Adrenal gland (tissue), 9 donors: ENCODE measurements at regions not wholly inside any gene's neighbourhood (a gene's known extent, or its start where the extent isn't known, plus 50 kb on each side); places are given as distances from the start of the nearest gene placed in this dataset.

Experiments
- DNase-seq, 7 donors: peaks; one replicate each; pipeline ENCODE4 v3.0.0-alpha.2; 2019 to 2020
- H3K27ac ChIP-seq, 5 donors: fragments of 200-600 bp; sonication (generic) in 4 of 5; 1 replicate in 3 of 5; 2 replicates in 2 of 5; pipeline versions ENCODE4 v1.5.1 to v1.8.0; 2016 to 2020; ENCODE audit warnings: mild to moderate bottlenecking in 1 of 5
- H3K27me3 ChIP-seq: fragments of 200-600 bp; 2 replicates; pipeline ENCODE4 v1.8.0; 2021
- H3K36me3 ChIP-seq, 2 donors: fragments of 200-600 bp; replicated peaks in 1 of 2; 1 replicate in 1 of 2; 2 replicates in 1 of 2; pipeline versions ENCODE4 v1.5.1 to v1.8.0; 2018 to 2022
- H3K4me1 ChIP-seq, 2 donors: fragments of 200-600 bp; replicated peaks in 1 of 2; 1 replicate in 1 of 2; 2 replicates in 1 of 2; pipeline versions ENCODE4 v1.5.1 to v1.8.0; 2018 to 2021
- H3K4me3 ChIP-seq, 4 donors: fragments of 200-600 bp; sonication (generic) in 3 of 4; one replicate each; pipeline ENCODE4 v1.5.1; 2016 to 2018
- H3K9me3 ChIP-seq, 3 donors: fragments of 200-600 bp; sonication (generic) in 1 of 3; replicated peaks in 1 of 3; 1 replicate in 2 of 3; 2 replicates in 1 of 3; pipeline versions ENCODE4 v1.5.1 to v1.8.0; 2016 to 2021
- CTCF ChIP-seq, 6 experiments: fragments of 450-650 bp in 4 of 6; fragments of 200-600 bp in 2 of 6; sonication (generic) in 1 of 6; IDR thresholded peaks; 1 replicate in 5 of 6; 2 replicates in 1 of 6; pipeline versions ENCODE4 v1.5.1 to v1.8.0; 2016 to 2021; ENCODE audit warnings: antibody characterized with exemption in 6 of 6, mild to moderate bottlenecking in 2 of 6, moderate library complexity in 1 of 6
- POLR2A ChIP-seq, 2 donors: fragments of 450-650 bp; IDR thresholded peaks; one replicate each; pipeline ENCODE4 v1.6.1; 2017; ENCODE audit warnings: antibody characterized with exemption in 2 of 2, mild to moderate bottlenecking in 2 of 2, moderate library complexity in 1 of 2
- WGBS, 4 donors: extraction: QIAGEN DNeasy Blood & Tissue Kit in 2 of 4; methylation state at CpG; one replicate each; pipeline versions ENCODE4 v1.1.5 to v1.1.7; 2013 to 2017; 5-methylcytosine and 5-hydroxymethylcytosine counted together
- intact Hi-C, 2 donors: fragments of 100-400 bp; cut with DNase I; formaldehyde crosslinking; loops; one replicate each; pipeline versions ENCODE4 v1.14.1 to v1.15.0; 2022 to 2023
- donor health status: healthy with polysubstance abuse.
- donor health status: Bipolar disorder and iron deficiency.
- donor health status: DM: yes; HTN: yes; CAD: no.
- donor health status: DM: no; HTN: no; CAD: no.
- donor health status: DM: no; HTN: no; CAD: no.

- intact Hi-C loops, result no loop called here
- Histone ChIP-seq H3K4me3 (no peak overlapping the region), H3K27me3 (no peaks in the 10 kb centered on the region), H3K4me1 (no peaks in the 10 kb centered on the region), H3K27ac (no peak overlapping the region), H3K9me3 (no peaks in the 10 kb centered on the region), H3K36me3 (no peaks in the 10 kb centered on the region)
- 80 to 87% (median 84%) methylated on average over 4 of the region's 4 CpGs for WGBS, 4 donors
- TF ChIP-seq POLR2A (IDR thresholded peaks at IDR 0.05), result no peak
- TF ChIP-seq CTCF (IDR thresholded peaks at IDR 0.05), result no peak
- DNase-seq, result no peak
Observed at GRCh38 chr15:38176155-38176554, 76.5 kb upstream of the SPRED1 start.

GRCh38 chr15:38176691-38177090 lies 75.9 kb upstream of the SPRED1 start:
- Histone ChIP-seq H3K9me3 (no peaks in the 10 kb centered on the region), H3K4me3 (no peak overlapping the region), H3K27ac (no peak overlapping the region), H3K4me1 (no peaks in the 10 kb centered on the region), H3K27me3 (no peaks in the 10 kb centered on the region), H3K36me3 (no peaks in the 10 kb centered on the region)
- intact Hi-C loops, result no loop called here
- TF ChIP-seq POLR2A (IDR thresholded peaks at IDR 0.05), result no peak
- TF ChIP-seq CTCF (IDR thresholded peaks at IDR 0.05), result no peak
- no peak for DNase-seq

- Histone ChIP-seq H3K27ac (no peak overlapping the region), H3K36me3 (no peaks in the 10 kb centered on the region), H3K4me3 (no peak overlapping the region), H3K9me3 (no peaks in the 10 kb centered on the region), H3K27me3 (no peaks in the 10 kb centered on the region), H3K4me1 (no peaks in the 10 kb centered on the region)
- no peak for TF ChIP-seq POLR2A (IDR thresholded peaks at IDR 0.05)
- no peak for TF ChIP-seq CTCF (IDR thresholded peaks at IDR 0.05)
- intact Hi-C loops, result no loop called here
- WGBS, 4 donors, result 65 to 70% (median 68%) methylated on average over 3 of the region's 3 CpGs
- no peak for DNase-seq
Observed at GRCh38 chr15:38182900-38183299, 69.7 kb upstream of the SPRED1 start.

GRCh38 chr15:38186507-38186906 lies 66.1 kb upstream of the SPRED1 start:
- DNase-seq, result no peak
- Histone ChIP-seq H3K27ac (no peak overlapping the region), H3K4me1 (no peaks in the 10 kb centered on the region), H3K9me3 (no peaks in the 10 kb centered on the region), H3K4me3 (no peak overlapping the region), H3K36me3 (no peaks in the 10 kb centered on the region), H3K27me3 (no peaks in the 10 kb centered on the region)
- 78 to 90% (median 85%) methylated on average over 3 of the region's 3 CpGs for WGBS, 4 donors
- intact Hi-C loops, result no loop called here
- no peak for TF ChIP-seq CTCF (IDR thresholded peaks at IDR 0.05)
- no peak for TF ChIP-seq POLR2A (IDR thresholded peaks at IDR 0.05)
